ENCODE measurements at regions not wholly inside any gene's neighbourhood (a gene's known extent, or its start where the extent isn't known, plus 50 kb on each side); places are given as distances from the start of the nearest gene placed in this dataset.

DNA sequence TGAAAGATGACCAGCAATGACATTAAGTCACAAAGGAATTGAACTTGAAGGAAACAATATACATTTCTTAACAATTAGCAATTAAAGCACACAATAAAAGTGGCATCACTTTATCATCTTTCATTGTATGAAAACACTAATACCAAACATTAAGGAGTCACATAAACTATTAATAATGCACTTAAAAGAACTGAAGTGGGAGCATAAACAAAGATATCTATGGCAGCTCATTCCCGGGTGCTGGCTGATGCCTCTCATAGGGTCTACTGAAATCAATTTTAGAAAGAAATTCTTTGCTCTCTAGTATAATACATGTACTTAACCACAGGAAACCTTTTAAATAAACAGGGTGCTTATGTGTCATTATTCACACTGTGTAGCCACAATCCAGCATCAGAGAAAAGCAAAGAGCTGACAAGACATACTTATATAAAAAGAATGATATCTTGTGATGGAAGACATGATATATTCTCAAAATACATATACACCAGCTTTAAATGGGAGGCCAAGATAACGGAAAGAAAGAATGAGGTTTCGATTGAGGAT lies 1207.8 kb downstream of the EFNB2 start:
- no peak for TF ChIP-seq EZH2 (IDR thresholded peaks at IDR 0.05; ENCODE audit: borderline replicate concordance, low read depth, low read length, severe bottlenecking)
- TF ChIP-seq, protein P1, sequence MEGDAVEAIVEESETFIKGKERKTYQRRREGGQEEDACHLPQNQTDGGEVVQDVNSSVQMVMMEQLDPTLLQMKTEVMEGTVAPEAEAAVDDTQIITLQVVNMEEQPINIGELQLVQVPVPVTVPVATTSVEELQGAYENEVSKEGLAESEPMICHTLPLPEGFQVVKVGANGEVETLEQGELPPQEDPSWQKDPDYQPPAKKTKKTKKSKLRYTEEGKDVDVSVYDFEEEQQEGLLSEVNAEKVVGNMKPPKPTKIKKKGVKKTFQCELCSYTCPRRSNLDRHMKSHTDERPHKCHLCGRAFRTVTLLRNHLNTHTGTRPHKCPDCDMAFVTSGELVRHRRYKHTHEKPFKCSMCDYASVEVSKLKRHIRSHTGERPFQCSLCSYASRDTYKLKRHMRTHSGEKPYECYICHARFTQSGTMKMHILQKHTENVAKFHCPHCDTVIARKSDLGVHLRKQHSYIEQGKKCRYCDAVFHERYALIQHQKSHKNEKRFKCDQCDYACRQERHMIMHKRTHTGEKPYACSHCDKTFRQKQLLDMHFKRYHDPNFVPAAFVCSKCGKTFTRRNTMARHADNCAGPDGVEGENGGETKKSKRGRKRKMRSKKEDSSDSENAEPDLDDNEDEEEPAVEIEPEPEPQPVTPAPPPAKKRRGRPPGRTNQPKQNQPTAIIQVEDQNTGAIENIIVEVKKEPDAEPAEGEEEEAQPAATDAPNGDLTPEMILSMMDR (IDR thresholded peaks at IDR 0.05; ENCODE audit: borderline replicate concordance, extremely low read depth, low read length, poor library complexity, severe bottlenecking), result no peak
